Immature natural killer cell (primary cell): ENCODE measurements at regions not wholly inside any gene's neighbourhood (a gene's known extent, or its start where the extent isn't known, plus 50 kb on each side); places are given as distances from the start of the nearest gene placed in this dataset.

Experiments
- DNase-seq, 3 donors: peaks; one replicate each; pipeline ENCODE4 v3.0.0; 2022; ENCODE audit warnings: mixed read lengths in 1 of 3
- H3K27ac Mint-ChIP-seq, 6 donors: one replicate each; pipeline ENCODE4 v1.8.0; 2020; ENCODE audit warnings: mixed read lengths in 6 of 6, mild to moderate bottlenecking in 5 of 6, inconsistent platforms in 4 of 6, moderate library complexity in 3 of 6
- H3K27me3 Mint-ChIP-seq, 3 donors: one replicate each; pipeline ENCODE4 v1.8.0; 2020 to 2021; ENCODE audit warnings: low read depth in 3 of 3, mild to moderate bottlenecking in 3 of 3, mixed read lengths in 3 of 3, moderate library complexity in 3 of 3, inconsistent platforms in 1 of 3
- H3K36me3 Mint-ChIP-seq, 3 donors: one replicate each; pipeline ENCODE4 v1.8.0; 2020; ENCODE audit warnings: mixed read lengths in 3 of 3, inconsistent platforms in 2 of 3, mild to moderate bottlenecking in 2 of 3
- H3K4me1 Mint-ChIP-seq, 2 donors: one replicate each; pipeline ENCODE4 v1.8.0; 2020; ENCODE audit warnings: inconsistent platforms in 2 of 2, mild to moderate bottlenecking in 2 of 2, mixed read lengths in 2 of 2, moderate library complexity in 1 of 2
- H3K4me3 Mint-ChIP-seq, 5 donors: one replicate each; pipeline ENCODE4 v1.8.0; 2020; ENCODE audit warnings: mild to moderate bottlenecking in 5 of 5, mixed read lengths in 5 of 5, inconsistent platforms in 3 of 5, moderate library complexity in 3 of 5
- H3K9me3 Mint-ChIP-seq, 6 donors: one replicate each; pipeline ENCODE4 v1.8.0; 2020; ENCODE audit warnings: mild to moderate bottlenecking in 6 of 6, mixed read lengths in 6 of 6, inconsistent platforms in 4 of 6, moderate library complexity in 3 of 6

DNA sequence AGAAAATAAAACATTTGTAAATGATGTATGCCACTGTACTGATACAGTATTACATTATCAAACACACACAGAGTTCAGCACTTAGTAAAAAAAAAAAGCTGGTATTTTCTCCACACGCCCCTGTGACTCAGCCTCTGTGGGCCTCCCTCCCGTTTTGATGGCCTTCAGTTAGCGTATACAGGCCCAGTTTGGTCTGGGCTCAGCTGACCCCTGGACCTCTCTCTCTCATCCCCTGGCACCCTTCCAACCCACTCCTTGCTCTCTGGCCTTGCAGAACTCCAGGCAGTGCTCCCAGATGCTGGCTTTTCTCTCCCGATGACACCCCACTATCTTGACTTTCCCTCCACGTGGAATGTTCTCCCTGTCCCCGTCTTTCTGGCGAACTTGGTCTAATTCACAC, 89.0 kb upstream of the LIMCH1 start:
- no peak overlapping the region for H3K4me3 Mint-ChIP-seq
- H3K4me1 Mint-ChIP-seq: no peaks in the 10 kb centered on the region
- H3K27me3 Mint-ChIP-seq: peaks cover 0 to 5% (median 5%) of the 10 kb centered on the region in 3 donors
- DNase-seq: no peak
- H3K27ac Mint-ChIP-seq: no peak overlapping the region
- H3K36me3 Mint-ChIP-seq: no peaks in the 10 kb centered on the region
- H3K9me3 Mint-ChIP-seq: peaks cover 0 to 12% (median 4%) of the 10 kb centered on the region in 6 donors

DNA sequence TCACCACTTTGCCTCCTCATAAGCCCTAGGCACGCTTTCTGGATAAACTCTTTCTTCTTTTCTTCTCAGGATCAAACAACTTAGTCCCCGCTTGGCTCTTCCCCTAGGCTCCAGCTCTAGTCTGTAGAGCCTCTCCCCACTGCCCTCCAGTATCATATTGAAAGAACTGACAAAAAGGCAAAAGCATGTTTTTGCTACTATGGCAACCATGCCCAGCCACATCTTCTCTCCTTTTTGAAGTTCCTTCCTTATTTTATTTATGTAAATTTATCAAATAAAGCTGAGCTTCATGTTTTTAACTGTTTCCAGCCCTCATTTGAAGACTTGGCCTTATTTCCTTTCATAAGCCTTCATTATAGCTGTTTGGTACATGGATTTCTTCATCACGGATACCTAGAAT, 86.0 kb upstream of the LIMCH1 start:
- no peak overlapping the region for H3K4me3 Mint-ChIP-seq
- H3K4me1 Mint-ChIP-seq: no peaks in the 10 kb centered on the region
- peaks cover 0 to 12% (median 0%) of the 10 kb centered on the region in 6 donors for H3K9me3 Mint-ChIP-seq
- H3K36me3 Mint-ChIP-seq: no peaks in the 10 kb centered on the region
- DNase-seq: no peak
- H3K27me3 Mint-ChIP-seq: peaks cover 0 to 5% (median 3%) of the 10 kb centered on the region in 3 donors
- H3K27ac Mint-ChIP-seq: no peak overlapping the region

DNA sequence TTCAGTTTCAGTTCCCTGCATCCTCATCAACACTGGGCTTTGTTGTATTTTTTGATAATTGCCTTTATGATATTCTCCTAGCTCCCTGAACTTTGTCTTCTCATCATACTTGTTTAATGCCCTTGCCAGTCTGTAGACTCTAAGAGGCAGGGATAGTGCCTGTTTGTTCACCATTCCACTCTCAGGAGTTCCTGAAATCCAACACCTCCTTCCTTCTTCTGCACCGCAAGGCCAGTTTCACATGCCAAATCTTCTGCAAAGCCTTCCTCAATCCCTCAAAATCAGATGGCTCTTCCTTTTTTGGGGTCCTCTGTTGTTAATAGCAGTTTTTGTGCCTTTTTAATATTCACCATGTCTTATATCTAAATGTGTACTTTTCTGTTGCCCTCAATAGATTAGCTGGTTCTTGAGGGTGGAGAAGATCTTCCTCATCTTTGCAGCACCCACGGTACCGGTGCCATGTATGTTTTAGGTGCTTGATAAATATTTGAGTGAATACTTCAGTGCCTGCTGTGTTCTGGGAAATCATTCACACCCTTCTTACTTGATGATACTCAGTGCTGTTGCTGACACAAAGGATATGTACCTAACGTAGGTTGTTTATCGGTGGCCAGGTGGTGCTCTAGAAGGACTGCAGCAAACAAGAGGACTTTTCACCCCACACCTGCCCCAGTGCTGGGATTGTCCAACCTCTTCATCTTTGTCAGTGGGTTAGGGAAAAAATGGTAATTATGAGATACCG, 85.3 kb upstream of the LIMCH1 start:
- DNase-seq: no peak
- no peaks in the 10 kb centered on the region for H3K4me1 Mint-ChIP-seq
- peaks cover 0 to 5% (median 3%) of the 10 kb centered on the region in 3 donors for H3K27me3 Mint-ChIP-seq
- no peak overlapping the region for H3K27ac Mint-ChIP-seq
- no peaks in the 10 kb centered on the region for H3K36me3 Mint-ChIP-seq
- H3K4me3 Mint-ChIP-seq: no peak overlapping the region
- H3K9me3 Mint-ChIP-seq: peaks cover 0 to 12% (median 0%) of the 10 kb centered on the region in 6 donors

DNA sequence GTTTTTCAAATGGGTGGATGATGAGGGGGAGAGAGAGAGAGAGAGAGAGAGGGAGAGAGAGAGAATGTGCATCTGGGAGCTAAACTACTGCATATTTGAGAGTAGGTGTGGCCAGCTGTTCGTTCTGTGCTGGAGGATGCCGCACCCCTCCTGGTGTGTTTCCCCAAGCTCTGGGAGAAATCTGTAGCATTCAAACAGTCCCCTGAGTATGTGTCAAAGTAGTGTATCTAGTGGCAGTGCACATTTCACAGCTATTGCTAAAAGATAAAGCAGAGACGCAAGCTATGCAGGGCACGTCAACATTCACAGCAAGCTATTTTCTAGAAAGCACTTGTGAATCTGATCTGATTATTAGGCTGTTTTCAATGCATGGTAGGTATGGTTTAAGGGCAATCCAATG, 83.5 kb upstream of the LIMCH1 start:
- Mint-ChIP-seq H3K27ac (no peak overlapping the region), H3K36me3 (no peaks in the 10 kb centered on the region), H3K4me3 (no peak overlapping the region), H3K9me3 (peaks cover 0 to 11% (median 2%) of the 10 kb centered on the region in 6 donors), H3K4me1 (no peaks in the 10 kb centered on the region), H3K27me3 (peaks cover 0 to 5% (median 4%) of the 10 kb centered on the region in 3 donors)
- no peak for DNase-seq

DNA sequence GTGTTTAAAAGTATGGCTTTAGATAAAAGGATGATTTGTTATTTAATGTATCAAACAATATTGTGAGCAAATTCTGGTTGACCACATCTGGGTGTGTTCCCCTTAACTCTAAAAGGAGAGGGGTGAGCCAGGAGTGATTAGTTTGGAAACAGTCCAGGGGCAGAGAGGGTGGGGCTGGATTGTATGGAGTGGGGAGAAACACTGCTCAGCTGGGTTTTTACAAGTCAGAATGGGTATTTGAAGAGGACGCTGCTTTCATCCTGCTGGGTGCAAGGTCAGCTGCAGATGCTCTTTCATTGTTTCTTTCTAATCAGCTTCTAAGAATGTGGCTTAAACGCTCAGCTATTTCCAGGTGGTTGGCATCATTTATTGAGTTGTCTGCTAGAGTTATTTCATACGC, 82.8 kb upstream of the LIMCH1 start:
- H3K4me1 Mint-ChIP-seq: no peaks in the 10 kb centered on the region
- H3K36me3 Mint-ChIP-seq: no peaks in the 10 kb centered on the region
- no peak overlapping the region for H3K4me3 Mint-ChIP-seq
- peaks cover 0 to 5% (median 4%) of the 10 kb centered on the region in 3 donors for H3K27me3 Mint-ChIP-seq
- H3K9me3 Mint-ChIP-seq: peaks cover 0 to 7% (median 2%) of the 10 kb centered on the region in 6 donors
- DNase-seq: no peak
- H3K27ac Mint-ChIP-seq: no peak overlapping the region

DNA sequence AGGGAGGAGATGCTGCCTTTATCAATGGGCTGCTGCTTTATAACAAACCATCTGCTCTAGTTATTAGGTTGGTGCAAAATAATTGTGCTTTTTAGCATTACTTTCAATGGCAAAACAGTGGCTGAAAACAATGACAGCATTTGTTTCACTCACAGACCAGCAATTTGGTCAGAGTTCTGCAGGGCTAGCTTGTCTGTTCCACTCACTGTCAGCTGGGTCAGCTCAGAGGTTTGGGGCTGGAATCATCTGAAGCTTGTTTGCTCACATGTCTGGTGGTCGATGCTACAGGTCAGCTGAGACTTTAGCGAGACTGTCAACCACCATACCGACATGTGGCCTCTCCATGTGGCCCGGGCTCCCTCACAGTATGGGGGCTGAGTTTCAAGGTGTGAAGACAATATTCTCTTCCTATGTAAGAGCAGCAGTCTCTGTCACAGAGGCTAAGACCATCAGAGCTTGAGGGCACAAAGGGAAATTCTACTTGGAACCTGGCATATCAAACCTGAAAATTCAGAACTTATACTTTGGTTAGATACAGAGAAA, 81.3 kb upstream of the LIMCH1 start:
- H3K9me3 Mint-ChIP-seq: peaks cover 0 to 6% (median 2%) of the 10 kb centered on the region in 6 donors

DNA sequence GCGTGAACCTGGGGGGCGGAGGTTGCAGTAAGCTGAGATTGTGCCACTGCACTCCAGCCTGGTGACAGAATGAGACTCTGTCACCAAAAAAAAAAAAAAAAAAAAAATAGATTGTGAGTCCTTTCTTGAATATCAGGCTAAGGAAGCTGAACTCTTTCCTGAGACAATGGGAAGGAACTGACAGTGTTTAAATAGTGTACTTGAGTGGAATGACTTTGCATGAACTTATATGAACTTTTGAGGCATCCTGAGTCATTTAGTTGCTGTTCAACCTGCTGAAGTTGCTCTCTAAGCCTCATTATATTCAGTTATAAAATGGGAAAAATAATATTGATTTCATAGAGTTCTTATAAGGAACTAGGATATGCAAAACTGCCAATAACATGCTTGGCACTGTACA, 79.3 kb upstream of the LIMCH1 start:
- Mint-ChIP-seq H3K27ac (no peak overlapping the region), H3K4me1 (no peaks in the 10 kb centered on the region), H3K9me3 (peaks cover 0 to 3% (median 2%) of the 10 kb centered on the region in 6 donors), H3K27me3 (peaks cover 0 to 4% (median 1%) of the 10 kb centered on the region in 3 donors), H3K36me3 (no peaks in the 10 kb centered on the region), H3K4me3 (no peak overlapping the region)
- no peak for DNase-seq

More for the DNA sequence above, 81.3 kb upstream of the LIMCH1 start:
- Mint-ChIP-seq H3K4me3 (no peak overlapping the region), H3K4me1 (no peaks in the 10 kb centered on the region), H3K27me3 (peaks cover 0 to 5% (median 4%) of the 10 kb centered on the region in 3 donors), H3K36me3 (no peaks in the 10 kb centered on the region), H3K27ac (no peak overlapping the region)
- DNase-seq: no peak

DNA sequence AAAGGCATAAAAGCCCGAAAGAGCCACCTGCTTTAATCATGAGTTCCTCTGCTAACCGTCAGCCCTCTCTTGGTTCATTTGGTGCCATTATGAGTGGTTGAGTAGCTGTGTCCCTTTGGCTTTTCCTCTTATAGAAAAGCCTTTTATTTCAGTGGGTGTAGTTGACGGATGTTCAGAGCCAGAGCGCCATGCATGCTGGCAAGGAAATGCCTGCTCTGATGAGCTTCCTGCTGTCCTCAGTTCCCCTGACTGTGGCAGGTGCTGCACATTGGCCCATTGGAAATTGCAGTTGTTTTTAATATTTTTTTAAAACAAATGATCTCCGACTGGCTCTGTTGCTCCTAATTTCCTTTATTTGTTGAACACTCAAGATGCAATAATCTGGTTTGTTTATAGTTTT, 77.3 kb upstream of the LIMCH1 start:
- no peaks in the 10 kb centered on the region for H3K4me1 Mint-ChIP-seq
- H3K27me3 Mint-ChIP-seq: peaks cover 1 to 3% (median 2%) of the 10 kb centered on the region in 3 donors
- H3K36me3 Mint-ChIP-seq: peaks cover 0 to 4% (median 0%) of the 10 kb centered on the region in 3 donors

DNA sequence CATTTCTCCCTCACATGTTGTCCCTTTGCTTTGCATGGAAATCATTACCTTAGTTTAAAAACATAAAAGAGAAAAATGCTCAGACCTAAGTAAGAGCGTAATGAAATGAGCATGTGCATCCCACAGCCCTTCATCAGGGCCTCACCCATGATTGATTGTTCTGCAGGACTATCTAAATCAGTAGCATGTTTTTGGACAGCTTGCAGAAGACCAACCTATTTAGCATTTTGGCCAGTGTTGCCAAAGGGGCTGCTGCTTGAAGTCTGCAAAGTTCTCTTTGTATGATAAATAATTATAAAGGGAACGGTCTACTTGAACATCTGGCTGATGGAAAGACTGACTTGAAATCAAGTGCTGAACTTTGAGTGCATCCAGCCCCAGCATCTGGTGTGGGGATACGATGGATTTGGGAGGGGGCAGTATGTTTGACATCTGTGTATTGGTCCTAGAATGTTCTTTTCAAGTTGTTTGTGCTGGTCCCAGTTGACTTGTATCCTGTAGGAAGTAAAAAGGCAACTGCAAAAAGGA, 76.1 kb upstream of the LIMCH1 start:
- Mint-ChIP-seq H3K4me3 (no peak overlapping the region), H3K27me3 (peaks cover 1 to 3% (median 2%) of the 10 kb centered on the region in 3 donors), H3K36me3 (peaks cover 0 to 4% (median 0%) of the 10 kb centered on the region in 3 donors), H3K4me1 (no peaks in the 10 kb centered on the region), H3K27ac (no peak overlapping the region), H3K9me3 (peaks cover 0 to 13% (median 4%) of the 10 kb centered on the region in 6 donors)
- DNase-seq: no peak

More for the DNA sequence above, 77.3 kb upstream of the LIMCH1 start:
- H3K9me3 Mint-ChIP-seq: peaks cover 0 to 13% (median 4%) of the 10 kb centered on the region in 6 donors
- H3K27ac Mint-ChIP-seq: no peak overlapping the region
- no peak overlapping the region for H3K4me3 Mint-ChIP-seq
- no peak for DNase-seq

DNA sequence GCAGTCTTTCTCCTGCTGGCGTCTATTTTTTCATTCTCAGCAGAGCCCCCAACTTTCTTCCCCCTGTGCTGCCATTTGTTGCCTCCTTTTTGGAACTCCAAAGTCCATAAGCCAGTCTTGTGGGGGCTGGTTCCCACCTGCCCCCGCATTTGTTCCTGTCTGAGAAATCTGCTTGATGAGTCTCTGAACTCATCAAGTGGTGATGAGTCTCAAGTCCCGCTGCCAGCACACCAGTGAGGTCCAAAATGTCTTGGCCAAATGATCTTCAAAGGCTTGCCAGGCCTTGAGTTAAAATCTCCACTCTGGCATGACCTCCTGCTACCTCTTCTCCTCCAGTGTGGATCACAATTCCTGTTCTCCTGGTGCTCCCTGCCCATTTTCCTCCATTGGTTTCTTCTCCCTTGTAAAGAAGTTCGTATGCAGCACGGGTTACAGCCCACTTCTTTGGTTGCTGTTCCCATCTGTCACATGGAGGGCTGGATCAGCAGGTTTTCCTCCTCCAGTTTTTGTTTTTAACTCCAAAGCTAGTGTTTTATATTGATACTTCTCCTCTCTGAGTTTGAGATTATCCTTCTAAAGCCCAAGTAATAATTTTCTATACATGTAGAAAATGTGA, 72.7 kb upstream of the LIMCH1 start:
- DNase-seq: no peak
- Mint-ChIP-seq H3K27ac (no peak overlapping the region), H3K4me1 (no peaks in the 10 kb centered on the region), H3K36me3 (peaks cover 0 to 4% (median 0%) of the 10 kb centered on the region in 3 donors), H3K27me3 (peaks cover 0 to 2% (median 1%) of the 10 kb centered on the region in 3 donors), H3K4me3 (no peak overlapping the region), H3K9me3 (peaks cover 0 to 10% (median 4%) of the 10 kb centered on the region in 6 donors)

DNA sequence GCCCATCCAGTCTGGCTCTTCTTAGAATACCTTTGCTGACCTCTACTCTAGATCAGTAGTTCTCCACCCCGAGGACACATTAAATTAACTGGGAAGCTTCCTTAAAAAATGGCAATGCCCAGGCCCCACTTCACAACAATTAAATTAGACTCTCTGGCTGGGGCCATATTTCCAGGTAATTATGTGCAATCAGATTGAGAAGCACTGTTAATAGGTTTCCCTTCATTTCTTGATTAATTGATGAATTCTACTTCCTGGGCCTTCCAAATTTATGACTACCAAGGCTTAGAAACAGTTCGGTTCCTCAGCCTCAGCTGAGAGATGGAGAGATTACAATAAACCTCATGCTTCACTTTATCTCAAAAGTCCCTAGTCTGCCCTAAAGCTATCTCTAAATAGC, 71.7 kb upstream of the LIMCH1 start:
- no peak overlapping the region for H3K4me3 Mint-ChIP-seq
- peaks cover 0 to 13% (median 4%) of the 10 kb centered on the region in 6 donors for H3K9me3 Mint-ChIP-seq
- H3K36me3 Mint-ChIP-seq: peaks cover 0 to 4% (median 0%) of the 10 kb centered on the region in 3 donors
- no peak for DNase-seq
- no peaks in the 10 kb centered on the region for H3K4me1 Mint-ChIP-seq
- peaks cover 0 to 2% (median 1%) of the 10 kb centered on the region in 3 donors for H3K27me3 Mint-ChIP-seq
- no peak overlapping the region for H3K27ac Mint-ChIP-seq

DNA sequence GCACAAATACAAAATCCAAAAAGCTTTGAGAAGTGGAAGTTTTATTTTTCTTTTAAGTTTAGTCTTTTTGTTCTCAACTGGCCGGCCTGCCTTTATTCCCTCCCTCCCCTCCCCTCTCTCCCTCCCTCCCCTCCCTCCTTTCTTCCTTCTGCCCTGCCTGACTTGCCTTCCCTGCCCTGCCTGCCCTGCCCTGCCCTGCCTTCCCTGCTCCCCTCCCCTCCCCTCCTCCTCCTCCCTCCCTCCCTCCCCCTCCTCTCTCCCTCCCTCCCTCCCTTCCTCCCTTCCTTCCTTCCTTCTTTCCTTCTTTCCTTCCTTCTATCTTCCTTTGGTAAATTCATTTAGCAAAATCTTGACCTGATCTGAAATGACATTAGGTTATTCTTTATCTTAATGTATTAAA, 69.8 kb upstream of the LIMCH1 start:
- peaks cover 0 to 13% (median 5%) of the 10 kb centered on the region in 6 donors for H3K9me3 Mint-ChIP-seq
- H3K36me3 Mint-ChIP-seq: peaks cover 0 to 4% (median 0%) of the 10 kb centered on the region in 3 donors
- H3K27ac Mint-ChIP-seq: no peak overlapping the region
- H3K4me3 Mint-ChIP-seq: no peak overlapping the region
- no peaks in the 10 kb centered on the region for H3K4me1 Mint-ChIP-seq
- peaks cover 0 to 2% (median 1%) of the 10 kb centered on the region in 3 donors for H3K27me3 Mint-ChIP-seq
- DNase-seq: no peak

DNA sequence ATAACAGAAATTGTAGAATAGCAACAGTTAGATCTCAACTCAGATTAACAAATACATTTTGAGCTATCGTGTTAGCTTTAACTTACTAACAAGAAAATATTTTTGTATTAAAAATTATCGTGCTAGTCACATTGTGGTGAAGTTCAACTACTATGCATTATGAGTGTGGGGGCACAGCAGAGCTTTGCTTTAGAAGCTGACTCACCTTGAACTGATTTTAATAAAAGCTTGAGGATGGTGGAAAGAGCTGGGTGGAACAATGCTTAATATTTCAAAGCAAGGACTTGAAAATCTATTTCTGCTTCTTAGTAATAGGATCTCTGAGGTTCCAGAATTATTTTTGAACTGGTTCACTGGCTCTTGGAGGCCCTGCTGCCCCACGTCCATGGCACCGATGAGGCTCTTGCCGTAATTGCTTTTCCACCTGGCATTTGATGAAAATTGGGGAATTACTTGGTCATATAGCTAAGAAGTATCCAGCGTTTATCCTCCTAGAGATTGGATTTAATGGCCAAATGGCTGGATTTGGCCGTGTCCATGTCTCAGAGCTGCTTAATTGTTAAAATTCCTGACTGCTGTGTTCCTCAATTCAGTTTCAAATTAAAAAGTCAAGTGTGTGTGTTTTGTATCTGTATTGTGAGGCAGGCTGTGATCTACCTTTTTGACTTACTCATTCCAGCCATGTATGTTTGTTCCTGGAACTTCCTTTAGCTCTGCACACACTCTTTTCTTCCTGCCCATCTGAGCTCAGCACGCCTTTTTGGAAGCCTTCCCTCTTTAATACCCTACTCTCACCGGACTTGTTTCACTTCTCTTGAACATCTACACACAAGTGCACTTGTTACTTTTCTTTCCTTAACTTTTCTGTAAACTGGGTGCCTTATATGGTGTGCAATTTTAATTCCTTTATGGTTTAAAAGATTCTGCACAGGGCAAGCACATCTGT, 66.6 kb upstream of the LIMCH1 start:
- Mint-ChIP-seq H3K36me3 (no peaks in the 10 kb centered on the region), H3K27me3 (no peaks in the 10 kb centered on the region), H3K4me1 (no peaks in the 10 kb centered on the region), H3K27ac (no peak overlapping the region), H3K4me3 (no peak overlapping the region), H3K9me3 (peaks cover 0 to 8% (median 0%) of the 10 kb centered on the region in 6 donors)
- DNase-seq: no peak
